SK-N-SH (cell line): ENCODE measurements at regions not wholly inside any gene's neighbourhood (a gene's known extent, or its start where the extent isn't known, plus 50 kb on each side); places are given as distances from the start of the nearest gene placed in this dataset.

Experiments used
- CHD2 ChIP-seq: fragments of 150-350 bp; IDR thresholded peaks from 2 replicates; pipeline ENCODE4 v1.6.1; 2018; ENCODE audit warnings: low read length; ENCODE audit not compliant: partially characterized antibody
- CTCF ChIP-seq: fragments of 200-600 bp; sonication (generic); IDR thresholded peaks from 2 replicates; pipeline ENCODE4 v1.6.1; 2017; ENCODE audit warnings: antibody characterized with exemption, mild to moderate bottlenecking, moderate library complexity
- POLR2AphosphoS5 ChIP-seq: IDR thresholded peaks from 2 replicates; pipeline ENCODE4 v1.6.1; 2012; ENCODE audit warnings: low read depth, low read length
- SIN3A ChIP-seq: IDR thresholded peaks from 2 replicates; pipeline ENCODE4 v1.6.1; 2012; ENCODE audit warnings: low read depth, mild to moderate bottlenecking, low read length, moderate library complexity, borderline replicate concordance

- TF ChIP-seq POLR2AphosphoS5: no peak
- TF ChIP-seq SIN3A: no peak
- TF ChIP-seq CTCF: no peak
- TF ChIP-seq CHD2: no peak
These were observed 77.0 kb upstream of the MED13L start for GRCh38 chr12:116354534-116354933.
